MM.1S (cell line): ENCODE measurements at regions not wholly inside any gene's neighbourhood (a gene's known extent, or its start where the extent isn't known, plus 50 kb on each side); places are given as distances from the start of the nearest gene placed in this dataset.

Experiments used
- CTCF ChIP-seq: fragments of 300-600 bp; sonication (generic); IDR thresholded peaks from 2 replicates; pipeline ENCODE4 v1.5.1; 2016; ENCODE audit warnings: antibody characterized with exemption, low read length, mixed read lengths
- EZH2 ChIP-seq: fragments of 300-600 bp; sonication (generic); optimal IDR thresholded peaks from 2 replicates; pipeline ENCODE3; 2017; ENCODE audit warnings: low read depth, mild to moderate bottlenecking, antibody characterized with exemption, low read length, mixed read lengths

- no peak for TF ChIP-seq EZH2
- no peak for TF ChIP-seq CTCF
Measured at GRCh38 chr10:125269716-125270115, 109.4 kb upstream of the CTBP2 start.
